ENCODE measurements at regions not wholly inside any gene's neighbourhood (a gene's known extent, or its start where the extent isn't known, plus 50 kb on each side); places are given as distances from the start of the nearest gene placed in this dataset.

DNA sequence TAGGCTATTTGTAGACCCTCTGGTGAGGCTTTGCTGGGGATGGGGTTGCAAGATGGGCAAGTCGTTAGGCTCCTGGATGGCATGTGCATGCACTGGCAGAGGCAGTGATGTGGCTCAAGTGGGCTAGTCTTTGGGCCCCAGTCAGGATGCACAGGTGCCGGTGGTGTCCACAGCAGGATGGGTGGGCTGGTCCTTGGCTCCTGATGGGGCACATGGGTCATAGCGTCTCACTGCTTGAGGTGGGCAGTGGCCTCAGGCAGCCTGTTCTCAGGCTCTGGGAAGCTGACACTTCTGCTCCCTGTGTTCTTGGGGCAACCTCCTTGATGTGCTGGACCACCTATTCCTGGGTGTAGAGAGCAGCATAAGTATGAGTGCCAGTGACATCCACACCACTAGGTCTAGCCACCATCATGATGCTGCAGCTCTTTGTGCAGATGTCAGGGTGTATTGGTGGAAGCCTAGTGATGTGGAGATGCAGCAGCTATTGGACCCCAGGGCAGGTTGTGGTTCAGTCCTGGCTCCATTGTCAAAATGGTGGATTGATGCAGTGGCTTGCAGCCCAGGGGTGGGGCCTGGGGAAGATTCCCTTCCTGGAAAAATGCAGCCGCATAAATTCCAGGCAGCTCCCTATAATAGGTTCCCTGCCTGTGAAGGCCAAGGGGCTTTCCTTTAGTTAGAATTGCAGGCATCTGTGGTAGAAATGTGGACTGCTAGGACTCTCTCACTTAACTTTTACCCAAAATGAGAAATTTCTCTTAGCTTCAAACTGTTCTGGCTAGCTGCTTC is 742.5 kb upstream of the MDGA2 start:
- H3K36me3 ChIP-seq (replicated peaks in 1 of 2; ENCODE audit: control insufficient read depth in 1 of 2, insufficient read depth in 2 of 2, low read length in 1 of 2): no peaks in the 10 kb centered on the region
- H3K4me2 ChIP-seq: no peak overlapping the region
- DNase-seq: no peak
- no peaks in the 10 kb centered on the region for H3K4me1 ChIP-seq (ENCODE audit: control insufficient read depth in 1 of 2, insufficient read depth in 2 of 2, low read depth in 1 of 2, low read length in 1 of 2)
- no CpG with 5 or more reads among the region's 4 CpGs for WGBS (ENCODE audit: low lambda C conversion rate)
- no peaks in the 10 kb centered on the region for H3K27me3 ChIP-seq (ENCODE audit: insufficient read depth)
- no peak overlapping the region for H3K9ac ChIP-seq
- TF ChIP-seq CHD2 (IDR thresholded peaks at IDR 0.05; ENCODE audit: low read length, partially characterized antibody) (no peak), FOXJ3 (CRISPR knock-in tag; IDR thresholded peaks at IDR 0.05) (no peak), JUND (IDR thresholded peaks at IDR 0.05) (no peak), NRF1 (IDR thresholded peaks at IDR 0.05; ENCODE audit: low read depth, low read length) (no peak), GABPA (IDR thresholded peaks at IDR 0.05; ENCODE audit: low read depth) (no peak), YY1 (IDR thresholded peaks at IDR 0.05; ENCODE audit: low read depth) (no peak), EZH2phosphoT487 (IDR thresholded peaks at IDR 0.05; ENCODE audit: borderline replicate concordance, low read depth) (no peak), EP300 (IDR thresholded peaks at IDR 0.05; ENCODE audit: borderline replicate concordance in 1 of 2, low read depth in 1 of 2, low read length in 1 of 2) (no peak)
- TF ChIP-seq, protein P1, sequence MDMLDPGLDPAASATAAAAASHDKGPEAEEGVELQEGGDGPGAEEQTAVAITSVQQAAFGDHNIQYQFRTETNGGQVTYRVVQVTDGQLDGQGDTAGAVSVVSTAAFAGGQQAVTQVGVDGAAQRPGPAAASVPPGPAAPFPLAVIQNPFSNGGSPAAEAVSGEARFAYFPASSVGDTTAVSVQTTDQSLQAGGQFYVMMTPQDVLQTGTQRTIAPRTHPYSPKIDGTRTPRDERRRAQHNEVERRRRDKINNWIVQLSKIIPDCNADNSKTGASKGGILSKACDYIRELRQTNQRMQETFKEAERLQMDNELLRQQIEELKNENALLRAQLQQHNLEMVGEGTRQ (IDR thresholded peaks at IDR 0.05; ENCODE audit: borderline replicate concordance, low read depth, low read length): no peak
- TF ChIP-seq, protein P2, sequence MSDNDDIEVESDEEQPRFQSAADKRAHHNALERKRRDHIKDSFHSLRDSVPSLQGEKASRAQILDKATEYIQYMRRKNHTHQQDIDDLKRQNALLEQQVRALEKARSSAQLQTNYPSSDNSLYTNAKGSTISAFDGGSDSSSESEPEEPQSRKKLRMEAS (IDR thresholded peaks at IDR 0.05; ENCODE audit: low read depth): no peak
- no peaks in the 10 kb centered on the region for H4K20me1 ChIP-seq (ENCODE audit: insufficient read depth)
- no peaks in the 10 kb centered on the region for H3K9me3 ChIP-seq
- no peaks in the 10 kb centered on the region for H3F3A ChIP-seq (replicated peaks; ENCODE audit: insufficient read depth)
- POLR2A ChIA-PET: no interaction called here
- no peak overlapping the region for H3K27ac ChIP-seq (ENCODE audit: low read depth in 2 of 2, low read length in 1 of 2)
- no peaks in the 10 kb centered on the region for H3K9me2 ChIP-seq
- CTCF ChIA-PET: no interaction called here
- H2AFZ ChIP-seq (ENCODE audit: low read depth): no peak overlapping the region
- no peaks in the 10 kb centered on the region for H3K79me2 ChIP-seq (ENCODE audit: insufficient read depth)
- no peak overlapping the region for H3K4me3 ChIP-seq (ENCODE audit: low read depth in 2 of 2, low read length in 1 of 2)

DNA sequence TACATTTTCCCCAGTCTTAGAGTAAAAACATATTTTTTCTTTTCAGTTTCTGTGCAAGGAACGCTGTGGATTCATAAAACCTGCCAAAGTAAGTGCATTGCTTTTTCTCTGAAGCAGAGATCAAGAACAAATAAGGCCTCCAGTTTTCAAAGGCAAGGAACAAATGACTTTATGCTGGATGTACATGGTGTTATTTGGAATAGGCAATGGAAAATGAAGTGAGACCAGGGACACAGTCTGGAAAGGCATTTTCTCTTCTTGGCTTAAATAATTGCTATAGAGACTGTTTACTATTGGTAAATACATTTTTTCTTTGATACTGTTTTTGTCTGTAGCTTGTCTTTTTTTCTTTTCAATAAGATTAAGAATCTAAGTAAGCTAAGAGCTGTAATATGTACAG is 725.9 kb upstream of the MDGA2 start:
- no peaks in the 10 kb centered on the region for H3K79me2 ChIP-seq (ENCODE audit: insufficient read depth)
- H3K9ac ChIP-seq: no peak overlapping the region
- no peak overlapping the region for H3K4me2 ChIP-seq
- H3K27ac ChIP-seq (ENCODE audit: low read depth in 2 of 2, low read length in 1 of 2): no peak overlapping the region
- no peak overlapping the region for H3K4me3 ChIP-seq (ENCODE audit: low read depth in 2 of 2, low read length in 1 of 2)
- no peaks in the 10 kb centered on the region for H3K4me1 ChIP-seq (ENCODE audit: control insufficient read depth in 1 of 2, insufficient read depth in 2 of 2, low read depth in 1 of 2, low read length in 1 of 2)
- CTCF ChIA-PET: interaction anchor here (0.9 kb wide), 1 partner anchor 772 kb away, joined by 3 read pairs; no protein-coding TSS in a partner anchor
- no peaks in the 10 kb centered on the region for H3K36me3 ChIP-seq (replicated peaks in 1 of 2; ENCODE audit: control insufficient read depth in 1 of 2, insufficient read depth in 2 of 2, low read length in 1 of 2)
- no peak for DNase-seq
- H3K27me3 ChIP-seq (ENCODE audit: insufficient read depth): no peaks in the 10 kb centered on the region
- H3K9me3 ChIP-seq: no peaks in the 10 kb centered on the region
- POLR2A ChIA-PET: no interaction called here
- no peak overlapping the region for H2AFZ ChIP-seq (ENCODE audit: low read depth)
- H3F3A ChIP-seq (replicated peaks; ENCODE audit: insufficient read depth): no peaks in the 10 kb centered on the region
- no peaks in the 10 kb centered on the region for H4K20me1 ChIP-seq (ENCODE audit: insufficient read depth)
- H3K9me2 ChIP-seq: no peaks in the 10 kb centered on the region
- 15% methylated on average over 1 of the region's 1 CpG for WGBS (ENCODE audit: low lambda C conversion rate)
- TF ChIP-seq TEAD4 (IDR thresholded peaks at IDR 0.05; ENCODE audit: borderline replicate concordance, insufficient read depth) (no peak), RCOR1 (IDR thresholded peaks at IDR 0.05; ENCODE audit: low read length) (no peak), EP300 (IDR thresholded peaks at IDR 0.05; ENCODE audit: borderline replicate concordance in 1 of 2, low read depth in 1 of 2, low read length in 1 of 2) (no peak), POLR2AphosphoS5 (IDR thresholded peaks at IDR 0.05; ENCODE audit: low read depth, low read length) (no peak), MXI1 (IDR thresholded peaks at IDR 0.05; ENCODE audit: low read depth, low read length) (no peak), JUND (IDR thresholded peaks at IDR 0.05) (no peak), RFX5 (IDR thresholded peaks at IDR 0.05; ENCODE audit: low read length) (no peak), YY1 (IDR thresholded peaks at IDR 0.05; ENCODE audit: low read depth) (no peak), RAD21 (IDR thresholded peaks at IDR 0.05; ENCODE audit: low read length) (no peak)
- TF ChIP-seq, protein P3, sequence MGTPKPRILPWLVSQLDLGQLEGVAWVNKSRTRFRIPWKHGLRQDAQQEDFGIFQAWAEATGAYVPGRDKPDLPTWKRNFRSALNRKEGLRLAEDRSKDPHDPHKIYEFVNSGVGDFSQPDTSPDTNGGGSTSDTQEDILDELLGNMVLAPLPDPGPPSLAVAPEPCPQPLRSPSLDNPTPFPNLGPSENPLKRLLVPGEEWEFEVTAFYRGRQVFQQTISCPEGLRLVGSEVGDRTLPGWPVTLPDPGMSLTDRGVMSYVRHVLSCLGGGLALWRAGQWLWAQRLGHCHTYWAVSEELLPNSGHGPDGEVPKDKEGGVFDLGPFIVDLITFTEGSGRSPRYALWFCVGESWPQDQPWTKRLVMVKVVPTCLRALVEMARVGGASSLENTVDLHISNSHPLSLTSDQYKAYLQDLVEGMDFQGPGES (IDR thresholded peaks at IDR 0.05; ENCODE audit: low read depth, low read length): no peak
- TF ChIP-seq, protein P4, sequence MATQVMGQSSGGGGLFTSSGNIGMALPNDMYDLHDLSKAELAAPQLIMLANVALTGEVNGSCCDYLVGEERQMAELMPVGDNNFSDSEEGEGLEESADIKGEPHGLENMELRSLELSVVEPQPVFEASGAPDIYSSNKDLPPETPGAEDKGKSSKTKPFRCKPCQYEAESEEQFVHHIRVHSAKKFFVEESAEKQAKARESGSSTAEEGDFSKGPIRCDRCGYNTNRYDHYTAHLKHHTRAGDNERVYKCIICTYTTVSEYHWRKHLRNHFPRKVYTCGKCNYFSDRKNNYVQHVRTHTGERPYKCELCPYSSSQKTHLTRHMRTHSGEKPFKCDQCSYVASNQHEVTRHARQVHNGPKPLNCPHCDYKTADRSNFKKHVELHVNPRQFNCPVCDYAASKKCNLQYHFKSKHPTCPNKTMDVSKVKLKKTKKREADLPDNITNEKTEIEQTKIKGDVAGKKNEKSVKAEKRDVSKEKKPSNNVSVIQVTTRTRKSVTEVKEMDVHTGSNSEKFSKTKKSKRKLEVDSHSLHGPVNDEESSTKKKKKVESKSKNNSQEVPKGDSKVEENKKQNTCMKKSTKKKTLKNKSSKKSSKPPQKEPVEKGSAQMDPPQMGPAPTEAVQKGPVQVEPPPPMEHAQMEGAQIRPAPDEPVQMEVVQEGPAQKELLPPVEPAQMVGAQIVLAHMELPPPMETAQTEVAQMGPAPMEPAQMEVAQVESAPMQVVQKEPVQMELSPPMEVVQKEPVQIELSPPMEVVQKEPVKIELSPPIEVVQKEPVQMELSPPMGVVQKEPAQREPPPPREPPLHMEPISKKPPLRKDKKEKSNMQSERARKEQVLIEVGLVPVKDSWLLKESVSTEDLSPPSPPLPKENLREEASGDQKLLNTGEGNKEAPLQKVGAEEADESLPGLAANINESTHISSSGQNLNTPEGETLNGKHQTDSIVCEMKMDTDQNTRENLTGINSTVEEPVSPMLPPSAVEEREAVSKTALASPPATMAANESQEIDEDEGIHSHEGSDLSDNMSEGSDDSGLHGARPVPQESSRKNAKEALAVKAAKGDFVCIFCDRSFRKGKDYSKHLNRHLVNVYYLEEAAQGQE (IDR thresholded peaks at IDR 0.05; ENCODE audit: low read depth, low read length): no peak
- TF ChIP-seq, protein P5, sequence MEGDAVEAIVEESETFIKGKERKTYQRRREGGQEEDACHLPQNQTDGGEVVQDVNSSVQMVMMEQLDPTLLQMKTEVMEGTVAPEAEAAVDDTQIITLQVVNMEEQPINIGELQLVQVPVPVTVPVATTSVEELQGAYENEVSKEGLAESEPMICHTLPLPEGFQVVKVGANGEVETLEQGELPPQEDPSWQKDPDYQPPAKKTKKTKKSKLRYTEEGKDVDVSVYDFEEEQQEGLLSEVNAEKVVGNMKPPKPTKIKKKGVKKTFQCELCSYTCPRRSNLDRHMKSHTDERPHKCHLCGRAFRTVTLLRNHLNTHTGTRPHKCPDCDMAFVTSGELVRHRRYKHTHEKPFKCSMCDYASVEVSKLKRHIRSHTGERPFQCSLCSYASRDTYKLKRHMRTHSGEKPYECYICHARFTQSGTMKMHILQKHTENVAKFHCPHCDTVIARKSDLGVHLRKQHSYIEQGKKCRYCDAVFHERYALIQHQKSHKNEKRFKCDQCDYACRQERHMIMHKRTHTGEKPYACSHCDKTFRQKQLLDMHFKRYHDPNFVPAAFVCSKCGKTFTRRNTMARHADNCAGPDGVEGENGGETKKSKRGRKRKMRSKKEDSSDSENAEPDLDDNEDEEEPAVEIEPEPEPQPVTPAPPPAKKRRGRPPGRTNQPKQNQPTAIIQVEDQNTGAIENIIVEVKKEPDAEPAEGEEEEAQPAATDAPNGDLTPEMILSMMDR (IDR thresholded peaks at IDR 0.05): no peak
- TF ChIP-seq, protein P2 (IDR thresholded peaks at IDR 0.05; ENCODE audit: low read depth): no peak

All from SK-N-SH (cell line).